Type B pancreatic cell (in vitro differentiated cells): ENCODE measurements at regions not wholly inside any gene's neighbourhood (a gene's known extent, or its start where the extent isn't known, plus 50 kb on each side); places are given as distances from the start of the nearest gene placed in this dataset.
A peak's percentile ranks its signal among the peaks of the same experiment; 100 is the strongest.

Experiments used
- DNase-seq: peaks from one replicate; pipeline ENCODE4 v3.0.0; 2021; ENCODE audit warnings: mixed read lengths; ENCODE audit not compliant: unreplicated experiment; ENCODE audit errors: extremely low spot score
- H3K27ac Mint-ChIP-seq: 2 replicates; pipeline ENCODE4 v1.8.0; 2021; ENCODE audit warnings: mild to moderate bottlenecking, mixed read lengths
- H3K27me3 Mint-ChIP-seq: 2 replicates; pipeline ENCODE4 v1.8.0; 2021; ENCODE audit warnings: mixed read lengths
- H3K36me3 Mint-ChIP-seq: 2 replicates; pipeline ENCODE4 v1.8.0; 2021; ENCODE audit warnings: mixed read lengths
- H3K4me1 Mint-ChIP-seq: one replicate; pipeline ENCODE4 v1.8.0; 2021; ENCODE audit warnings: mixed read lengths; ENCODE audit not compliant: unreplicated experiment
- H3K4me3 Mint-ChIP-seq: 2 replicates; pipeline ENCODE4 v1.8.0; 2021; ENCODE audit warnings: mild to moderate bottlenecking, mixed read lengths
- H3K9me3 Mint-ChIP-seq: 2 replicates; pipeline ENCODE4 v1.8.0; 2021; ENCODE audit warnings: mixed read lengths
- TF ChIP-seq, protein P1 (sequence below): fragments of 200-600 bp; sonication (generic); conservative IDR thresholded peaks from 2 replicates; pipeline ENCODE4 v1.5.0; 2021; ENCODE audit warnings: antibody characterized with exemption, mild to moderate bottlenecking

- H3K27ac Mint-ChIP-seq = no peak overlapping the region
- TF ChIP-seq, protein P1, sequence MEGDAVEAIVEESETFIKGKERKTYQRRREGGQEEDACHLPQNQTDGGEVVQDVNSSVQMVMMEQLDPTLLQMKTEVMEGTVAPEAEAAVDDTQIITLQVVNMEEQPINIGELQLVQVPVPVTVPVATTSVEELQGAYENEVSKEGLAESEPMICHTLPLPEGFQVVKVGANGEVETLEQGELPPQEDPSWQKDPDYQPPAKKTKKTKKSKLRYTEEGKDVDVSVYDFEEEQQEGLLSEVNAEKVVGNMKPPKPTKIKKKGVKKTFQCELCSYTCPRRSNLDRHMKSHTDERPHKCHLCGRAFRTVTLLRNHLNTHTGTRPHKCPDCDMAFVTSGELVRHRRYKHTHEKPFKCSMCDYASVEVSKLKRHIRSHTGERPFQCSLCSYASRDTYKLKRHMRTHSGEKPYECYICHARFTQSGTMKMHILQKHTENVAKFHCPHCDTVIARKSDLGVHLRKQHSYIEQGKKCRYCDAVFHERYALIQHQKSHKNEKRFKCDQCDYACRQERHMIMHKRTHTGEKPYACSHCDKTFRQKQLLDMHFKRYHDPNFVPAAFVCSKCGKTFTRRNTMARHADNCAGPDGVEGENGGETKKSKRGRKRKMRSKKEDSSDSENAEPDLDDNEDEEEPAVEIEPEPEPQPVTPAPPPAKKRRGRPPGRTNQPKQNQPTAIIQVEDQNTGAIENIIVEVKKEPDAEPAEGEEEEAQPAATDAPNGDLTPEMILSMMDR = no peak
- H3K36me3 Mint-ChIP-seq = no peaks in the 10 kb centered on the region
- H3K27me3 Mint-ChIP-seq = peaks cover 4% of the 10 kb centered on the region
- DNase-seq = peak; percentile 52
- no peak overlapping the region for H3K4me3 Mint-ChIP-seq
- H3K9me3 Mint-ChIP-seq = no peaks in the 10 kb centered on the region
- H3K4me1 Mint-ChIP-seq = peaks cover 7% of the 10 kb centered on the region
Measured at GRCh38 chr10:47238331-47239095, 61.5 kb upstream of the GDF10 start.

DNA sequence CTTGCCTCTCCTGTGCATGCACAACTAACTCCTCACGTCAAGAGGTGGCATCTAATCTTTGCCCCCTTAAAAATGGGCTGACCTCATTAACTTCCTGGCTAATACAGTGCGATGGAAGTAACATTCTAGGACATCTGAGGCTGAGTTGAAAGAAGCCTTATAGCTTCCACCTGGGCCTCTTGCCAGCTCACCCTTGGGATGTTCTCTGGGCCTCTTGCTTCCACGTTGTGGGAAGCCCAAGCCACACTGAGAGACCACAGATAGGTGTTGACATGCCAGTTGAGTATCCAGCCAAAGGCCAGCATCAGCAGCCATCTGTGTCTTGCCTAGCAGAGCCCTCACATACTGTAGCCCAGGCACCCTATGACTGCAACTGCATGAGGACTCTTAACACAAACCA is 60.8 kb upstream of the GDF10 start:
- Mint-ChIP-seq H3K4me3 (no peak overlapping the region), H3K27me3 (peaks cover 4% of the 10 kb centered on the region), H3K27ac (no peak overlapping the region), H3K9me3 (no peaks in the 10 kb centered on the region), H3K4me1 (peaks cover 9% of the 10 kb centered on the region), H3K36me3 (no peaks in the 10 kb centered on the region)
- DNase-seq = no peak
- TF ChIP-seq, protein P1 = no peak

- peak; percentile 32 for DNase-seq
- H3K9me3 Mint-ChIP-seq = no peaks in the 10 kb centered on the region
- no peaks in the 10 kb centered on the region for H3K36me3 Mint-ChIP-seq
- TF ChIP-seq, protein P1 = no peak
- H3K4me3 Mint-ChIP-seq = no peak overlapping the region
- H3K4me1 Mint-ChIP-seq = peaks cover 13% of the 10 kb centered on the region
- H3K27ac Mint-ChIP-seq = no peak overlapping the region
- H3K27me3 Mint-ChIP-seq = peaks cover 4% of the 10 kb centered on the region
Measured at GRCh38 chr10:47240173-47240572, 59.8 kb upstream of the GDF10 start.

GRCh38 chr10:47241256-47241655 is 58.7 kb upstream of the GDF10 start:
- peaks cover 13% of the 10 kb centered on the region for H3K4me1 Mint-ChIP-seq

GRCh38 chr10:47241946-47242867 is 57.8 kb upstream of the GDF10 start:
- Mint-ChIP-seq H3K9me3 (no peaks in the 10 kb centered on the region), H3K4me3 (no peak overlapping the region), H3K27ac (no peak overlapping the region), H3K36me3 (no peaks in the 10 kb centered on the region), H3K4me1 (peaks cover 13% of the 10 kb centered on the region), H3K27me3 (peaks cover 7% of the 10 kb centered on the region)
- TF ChIP-seq, protein P1 = no peak
- DNase-seq = peak; percentile 39

More at GRCh38 chr10:47241256-47241655, 58.7 kb upstream of the GDF10 start:
- Mint-ChIP-seq H3K9me3 (no peaks in the 10 kb centered on the region), H3K27me3 (peaks cover 7% of the 10 kb centered on the region), H3K36me3 (no peaks in the 10 kb centered on the region), H3K4me3 (no peak overlapping the region), H3K27ac (no peak overlapping the region)
- DNase-seq = no peak
- TF ChIP-seq, protein P1 = no peak
